Nephron progenitor cell (in vitro differentiated cells): ENCODE measurements at regions not wholly inside any gene's neighbourhood (a gene's known extent, or its start where the extent isn't known, plus 50 kb on each side); places are given as distances from the start of the nearest gene placed in this dataset.
"Not testable (repeated sequence)": the region's sequence is repeated elsewhere in the genome, so short reads cannot be mapped to it uniquely, and the experiment has no call there.

Experiments used
- DNase-seq: peaks from one replicate; pipeline ENCODE4 v3.0.0; 2021
- H3K27ac Mint-ChIP-seq: 2 replicates; pipeline ENCODE4 v1.8.0; 2021; ENCODE audit warnings: mild to moderate bottlenecking, moderate library complexity, mixed read lengths
- H3K27me3 Mint-ChIP-seq: 2 replicates; pipeline ENCODE4 v1.8.0; 2021; ENCODE audit warnings: mild to moderate bottlenecking, low read depth, mixed read lengths; ENCODE audit not compliant: poor library complexity
- H3K36me3 Mint-ChIP-seq: 2 replicates; pipeline ENCODE4 v1.8.0; 2021; ENCODE audit warnings: low read depth, mixed read lengths
- H3K4me1 Mint-ChIP-seq: 2 replicates; pipeline ENCODE4 v1.8.0; 2021; ENCODE audit warnings: mixed read lengths
- H3K4me3 Mint-ChIP-seq: 2 replicates; pipeline ENCODE4 v1.8.0; 2021; ENCODE audit warnings: mild to moderate bottlenecking, moderate library complexity, mixed read lengths
- H3K9me3 Mint-ChIP-seq: 2 replicates; pipeline ENCODE4 v1.8.0; 2021; ENCODE audit warnings: mild to moderate bottlenecking, moderate library complexity, mixed read lengths
- TF ChIP-seq, protein P1 (sequence below): fragments of 200-600 bp; sonication (generic); IDR thresholded peaks from 2 replicates; pipeline ENCODE4 v1.5.0; 2021; ENCODE audit warnings: antibody characterized with exemption

- DNase-seq, result peak; percentile 25
- no peaks in the 10 kb centered on the region for H3K36me3 Mint-ChIP-seq
- TF ChIP-seq, protein P1, sequence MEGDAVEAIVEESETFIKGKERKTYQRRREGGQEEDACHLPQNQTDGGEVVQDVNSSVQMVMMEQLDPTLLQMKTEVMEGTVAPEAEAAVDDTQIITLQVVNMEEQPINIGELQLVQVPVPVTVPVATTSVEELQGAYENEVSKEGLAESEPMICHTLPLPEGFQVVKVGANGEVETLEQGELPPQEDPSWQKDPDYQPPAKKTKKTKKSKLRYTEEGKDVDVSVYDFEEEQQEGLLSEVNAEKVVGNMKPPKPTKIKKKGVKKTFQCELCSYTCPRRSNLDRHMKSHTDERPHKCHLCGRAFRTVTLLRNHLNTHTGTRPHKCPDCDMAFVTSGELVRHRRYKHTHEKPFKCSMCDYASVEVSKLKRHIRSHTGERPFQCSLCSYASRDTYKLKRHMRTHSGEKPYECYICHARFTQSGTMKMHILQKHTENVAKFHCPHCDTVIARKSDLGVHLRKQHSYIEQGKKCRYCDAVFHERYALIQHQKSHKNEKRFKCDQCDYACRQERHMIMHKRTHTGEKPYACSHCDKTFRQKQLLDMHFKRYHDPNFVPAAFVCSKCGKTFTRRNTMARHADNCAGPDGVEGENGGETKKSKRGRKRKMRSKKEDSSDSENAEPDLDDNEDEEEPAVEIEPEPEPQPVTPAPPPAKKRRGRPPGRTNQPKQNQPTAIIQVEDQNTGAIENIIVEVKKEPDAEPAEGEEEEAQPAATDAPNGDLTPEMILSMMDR, result no peak
- peaks cover 26% of the 10 kb centered on the region for H3K27me3 Mint-ChIP-seq
- H3K4me3 Mint-ChIP-seq, result no peak overlapping the region
- H3K9me3 Mint-ChIP-seq, result no peaks in the 10 kb centered on the region
- no peak overlapping the region for H3K27ac Mint-ChIP-seq
- no peaks in the 10 kb centered on the region for H3K4me1 Mint-ChIP-seq
Observed at GRCh38 chr7:149635561-149636329, 137.6 kb downstream of the ZNF467 start.

DNA sequence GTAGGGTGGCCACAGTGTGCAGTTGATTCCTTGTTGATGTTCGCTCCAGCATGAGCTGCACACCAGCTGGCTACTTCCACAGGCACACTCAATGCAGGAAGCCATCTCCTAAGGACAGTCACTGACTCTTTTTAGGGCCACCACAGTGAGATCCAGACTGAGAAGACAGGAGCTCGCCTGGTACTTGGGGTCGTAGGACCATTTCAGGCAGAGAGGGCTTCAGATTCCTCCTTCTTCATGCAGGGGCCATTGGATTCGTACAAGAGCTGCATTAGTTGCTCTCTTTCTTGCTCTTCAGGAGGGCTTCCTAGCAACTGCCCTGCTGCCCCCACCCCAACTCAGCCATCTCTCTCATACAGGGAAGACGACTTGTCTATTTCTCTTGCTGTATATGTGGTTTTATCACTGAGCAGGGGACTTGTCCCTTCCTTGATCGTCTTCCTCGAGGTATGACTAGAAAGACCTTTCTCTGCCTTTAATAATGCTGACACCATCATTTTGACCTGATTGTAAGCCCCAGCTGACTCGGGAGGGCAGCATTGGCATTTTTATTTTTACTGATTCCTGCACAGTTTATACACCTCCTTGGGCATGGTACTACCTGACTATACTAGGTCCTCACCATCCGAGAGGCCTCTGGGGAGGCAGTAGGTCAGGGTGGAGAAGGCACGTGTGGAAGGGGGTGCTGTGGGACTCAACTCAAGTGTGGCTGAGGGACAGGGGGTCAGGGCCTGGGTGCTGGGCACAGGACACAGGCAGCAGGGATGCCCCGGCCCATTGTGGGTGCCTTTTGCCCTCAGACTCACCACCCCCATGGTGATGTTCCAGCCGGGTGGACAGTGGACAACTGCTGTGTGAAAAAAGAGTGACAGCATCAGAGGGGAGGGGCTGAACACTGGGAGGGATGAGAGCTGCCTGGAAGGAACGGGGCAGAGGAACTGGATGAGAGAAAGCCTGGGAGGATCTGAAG lies 136.7 kb upstream of the ZNF746 start:
- Mint-ChIP-seq H3K9me3 (no peaks in the 10 kb centered on the region), H3K27ac (no peak overlapping the region), H3K4me3 (no peak overlapping the region), H3K4me1 (no peaks in the 10 kb centered on the region), H3K27me3 (peaks cover 21% of the 10 kb centered on the region), H3K36me3 (no peaks in the 10 kb centered on the region)
- DNase-seq, result no peak
- TF ChIP-seq, protein P1, result no peak

DNA sequence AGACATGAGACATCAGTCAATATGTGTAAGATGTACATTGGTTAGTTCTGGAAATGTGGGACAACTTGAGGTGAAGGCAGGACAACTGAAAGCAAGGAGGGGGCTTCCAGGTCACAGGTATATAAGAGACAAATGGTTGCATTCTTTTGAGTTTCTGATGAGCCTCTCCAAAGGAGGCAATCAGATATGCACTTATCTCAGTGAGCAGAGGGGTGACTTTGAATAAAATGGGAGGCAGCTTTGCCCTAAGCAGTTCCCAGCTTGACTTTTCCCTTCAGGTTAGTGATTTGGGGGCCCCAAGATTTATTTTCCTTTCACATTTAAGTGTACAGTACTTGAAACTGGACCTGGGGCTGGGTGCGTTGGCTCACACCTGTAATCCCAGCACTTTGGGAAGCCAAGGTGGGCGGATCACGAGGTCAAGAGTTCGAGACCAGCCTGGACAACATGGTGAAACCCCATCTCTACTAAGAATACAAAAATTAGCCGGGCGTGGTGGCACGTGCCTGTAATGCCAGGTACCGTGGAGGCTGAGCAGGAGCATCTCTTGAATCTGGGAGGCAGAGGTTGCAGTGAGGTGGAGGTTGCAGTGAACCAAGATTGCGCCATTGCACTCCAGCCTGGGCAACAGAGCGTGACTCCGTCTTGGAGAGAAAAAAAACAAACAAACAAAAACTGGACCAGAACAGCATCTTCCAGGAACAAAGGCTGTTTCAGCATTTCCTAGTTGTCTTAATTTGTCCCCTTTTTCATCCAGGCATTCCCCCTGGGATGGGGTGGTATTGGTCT lies 130.9 kb upstream of the ZNF746 start:
- not testable (repeated sequence) for DNase-seq, H3K36me3 Mint-ChIP-seq, H3K27me3 Mint-ChIP-seq, H3K9me3 Mint-ChIP-seq, H3K4me3 Mint-ChIP-seq
- peak overlapping the region; percentile 33 for H3K27ac Mint-ChIP-seq
- H3K4me1 Mint-ChIP-seq, result peaks cover 44% of the 10 kb centered on the region

- no peak for DNase-seq
- Mint-ChIP-seq H3K4me3 (no peak overlapping the region), H3K9me3 (no peaks in the 10 kb centered on the region), H3K27me3 (no peaks in the 10 kb centered on the region), H3K36me3 (no peaks in the 10 kb centered on the region), H3K4me1 (peaks cover 50% of the 10 kb centered on the region), H3K27ac (peak overlapping the region; percentile 33)
- TF ChIP-seq, protein P1, result no peak
Observed at GRCh38 chr7:149627911-149628310, 130.3 kb upstream of the ZNF746 start.

DNA sequence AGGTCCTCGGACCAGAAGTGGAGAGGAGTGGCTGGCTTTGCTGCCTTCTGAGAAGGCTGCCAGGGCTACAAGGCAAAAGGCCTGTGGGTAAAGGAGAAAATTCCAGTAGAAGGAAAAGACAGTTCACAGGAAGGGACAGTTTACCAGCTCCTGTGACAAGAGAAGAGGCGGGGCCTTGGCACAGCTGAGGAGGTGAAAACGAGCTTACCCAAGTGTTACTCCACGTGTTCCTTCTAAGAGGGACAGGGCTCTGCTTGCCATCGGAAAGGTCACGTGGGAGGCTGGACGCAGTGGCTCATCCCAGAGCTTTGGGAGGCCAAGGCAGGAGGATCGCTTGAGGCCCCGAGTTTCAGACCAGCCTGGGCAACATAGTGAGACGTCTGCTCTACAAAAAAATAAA lies 129.4 kb upstream of the ZNF746 start:
- peak overlapping the region; percentile 34 for H3K27ac Mint-ChIP-seq
- H3K9me3 Mint-ChIP-seq, result no peaks in the 10 kb centered on the region
- DNase-seq, result no peak
- no peak overlapping the region for H3K4me3 Mint-ChIP-seq
- no peaks in the 10 kb centered on the region for H3K36me3 Mint-ChIP-seq
- TF ChIP-seq, protein P1, result no peak
- H3K27me3 Mint-ChIP-seq, result no peaks in the 10 kb centered on the region
- H3K4me1 Mint-ChIP-seq, result peaks cover 57% of the 10 kb centered on the region

- Mint-ChIP-seq H3K4me3 (peak overlapping the region; percentile 65), H3K27ac (peak overlapping the region; percentile 34), H3K9me3 (no peaks in the 10 kb centered on the region), H3K4me1 (peaks cover 57% of the 10 kb centered on the region), H3K36me3 (peaks cover 1% of the 10 kb centered on the region), H3K27me3 (no peaks in the 10 kb centered on the region)
- DNase-seq, result no peak
- TF ChIP-seq, protein P1, result no peak
Observed at GRCh38 chr7:149625947-149626392, 128.4 kb upstream of the ZNF746 start.
